RCC 7860 (cell line): ENCODE measurements at regions not wholly inside any gene's neighbourhood (a gene's known extent, or its start where the extent isn't known, plus 50 kb on each side); places are given as distances from the start of the nearest gene placed in this dataset.
"Not testable (repeated sequence)": the region's sequence is repeated elsewhere in the genome, so short reads cannot be mapped to it uniquely, and the experiment has no call there.

Experiments used
- DNase-seq: peaks from one replicate; pipeline ENCODE4 v3.0.0-alpha.2; 2015; ENCODE audit warnings: low spot score
- FAIRE-seq: peaks from 2 replicates; lab custom pipeline; 2012; peaks lifted over from hg19 to GRCh38; lab: Jason Lieb, UNC

- FAIRE-seq (no peak), DNase-seq (no peak)
These were observed 63.5 kb downstream of the SPATA31D1 start for GRCh38 chr9:82052081-82052480.

GRCh38 chr9:82054264-82055015, 65.9 kb downstream of the SPATA31D1 start:
- no peak for FAIRE-seq
- DNase-seq: no peak

GRCh38 chr9:82057805-82058204, 69.2 kb downstream of the SPATA31D1 start:
- FAIRE-seq: no peak

GRCh38 chr9:82061801-82062200, 73.2 kb downstream of the SPATA31D1 start:
- DNase-seq, FAIRE-seq: not testable (repeated sequence)

More at GRCh38 chr9:82057805-82058204, 69.2 kb downstream of the SPATA31D1 start:
- no peak for DNase-seq

DNA sequence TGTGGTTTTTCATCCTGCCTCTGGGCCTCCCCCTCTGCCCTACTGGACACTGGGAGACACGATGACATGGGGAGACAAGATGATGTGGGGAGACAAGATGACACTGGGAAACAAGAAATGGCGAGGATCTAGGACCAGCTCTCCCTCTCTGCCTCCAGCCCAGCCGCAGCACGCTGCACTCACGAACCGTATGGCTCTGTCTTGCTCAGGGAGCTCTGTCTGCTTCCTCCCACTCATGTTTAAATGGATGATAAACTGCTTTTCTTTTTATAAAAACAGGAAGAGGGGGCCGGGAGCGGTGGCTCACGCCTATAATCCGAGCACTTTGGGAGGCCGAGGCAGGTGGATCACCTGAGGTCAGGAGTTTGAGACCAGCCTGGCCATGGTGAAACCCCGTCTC, 73.7 kb downstream of the SPATA31D1 start:
- FAIRE-seq: no peak
- DNase-seq: no peak

GRCh38 chr9:82073551-82074543, 85.3 kb downstream of the SPATA31D1 start:
- no peak for DNase-seq
- FAIRE-seq: no peak

DNA sequence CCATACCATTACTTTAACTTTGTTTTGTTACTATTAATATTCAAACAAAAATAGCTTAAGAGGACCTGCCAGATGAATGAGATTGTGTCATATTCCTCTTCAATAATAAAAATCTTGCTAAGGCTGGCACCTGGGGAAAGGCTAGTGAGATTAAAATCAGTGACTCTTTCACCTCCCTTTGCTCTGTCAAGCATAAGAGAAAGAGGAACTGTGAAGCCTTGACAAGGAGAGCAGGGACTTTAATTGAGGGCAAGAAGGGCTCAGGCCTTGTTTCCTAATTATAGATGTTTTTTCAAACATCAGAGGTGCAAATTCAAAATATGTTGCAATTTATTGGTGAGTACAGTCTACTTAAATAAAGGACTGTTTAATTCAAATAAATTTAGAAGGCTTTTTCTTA, 91.7 kb downstream of the SPATA31D1 start:
- FAIRE-seq (no peak), DNase-seq (no peak)

GRCh38 chr9:82081496-82081895, 92.9 kb downstream of the SPATA31D1 start:
- FAIRE-seq: no peak
- no peak for DNase-seq

DNA sequence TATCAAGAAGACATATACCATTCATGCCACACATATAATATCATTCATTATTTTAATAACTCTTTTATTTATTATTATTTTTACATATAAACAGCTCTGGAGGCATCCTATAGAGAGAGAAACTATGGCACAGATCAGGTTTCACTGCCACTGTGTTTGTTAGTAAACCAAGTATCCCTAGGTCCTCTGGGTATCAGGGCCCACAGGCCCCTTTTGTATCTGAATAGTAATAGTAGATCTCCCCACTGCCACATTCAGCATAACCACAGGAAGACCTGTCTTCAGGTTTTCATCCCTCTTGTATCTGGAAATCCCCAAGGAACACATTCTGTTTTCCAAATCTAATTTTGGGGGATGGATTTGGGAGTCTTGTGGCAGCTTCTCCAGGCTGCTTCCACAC, 94.0 kb downstream of the SPATA31D1 start:
- DNase-seq (no peak), FAIRE-seq (no peak)

DNA sequence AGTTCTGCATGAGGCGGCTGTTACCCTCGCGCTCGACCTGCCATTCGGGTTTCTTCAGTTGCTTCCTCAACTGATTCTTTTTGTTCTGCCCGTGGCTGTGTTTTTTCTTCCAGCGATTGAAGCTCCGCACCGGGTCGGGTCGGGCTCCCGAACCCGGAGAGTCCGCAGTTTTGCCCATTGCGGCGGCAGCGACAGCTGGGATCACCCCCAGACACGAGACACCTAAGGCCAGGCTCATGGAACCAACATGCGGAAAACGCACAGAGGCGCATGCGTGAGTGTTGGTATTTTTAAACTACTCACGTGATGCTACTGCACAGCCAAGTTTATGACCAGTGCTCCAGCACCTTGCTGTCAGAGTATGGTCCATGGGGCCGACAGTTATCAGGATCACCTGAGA, 100.0 kb downstream of the SPATA31D1 start:
- DNase-seq: no peak
- FAIRE-seq: no peak

DNA sequence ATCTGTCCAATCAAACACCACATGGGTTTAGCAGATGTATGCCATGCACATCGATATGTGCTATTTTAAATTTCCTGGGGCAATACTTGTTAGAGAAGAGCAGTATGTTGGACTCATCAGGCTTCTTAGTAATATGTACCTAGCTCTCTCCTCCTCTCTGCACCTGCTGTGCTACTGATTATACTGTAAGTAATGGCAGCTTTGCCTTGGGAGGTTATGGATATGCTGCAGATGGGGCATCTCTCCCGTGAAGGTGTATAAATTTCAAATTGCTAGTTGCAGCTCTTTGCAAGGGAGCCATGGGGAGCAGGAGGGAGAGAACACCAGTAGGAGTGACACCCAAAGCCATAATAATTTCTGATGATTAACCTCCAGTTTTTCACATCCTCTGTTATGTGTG, 101.5 kb downstream of the SPATA31D1 start:
- no peak for FAIRE-seq

GRCh38 chr9:82091100-82091499, 102.5 kb downstream of the SPATA31D1 start:
- no peak for FAIRE-seq
- no peak for DNase-seq

More for the DNA sequence above, 101.5 kb downstream of the SPATA31D1 start:
- no peak for DNase-seq

GRCh38 chr9:82091610-82092009, 103.0 kb downstream of the SPATA31D1 start:
- no peak for DNase-seq
- no peak for FAIRE-seq

GRCh38 chr9:82101475-82101874, 112.9 kb downstream of the SPATA31D1 start:
- FAIRE-seq: no peak
- DNase-seq: no peak

GRCh38 chr9:82104252-82104651, 115.7 kb downstream of the SPATA31D1 start:
- DNase-seq: no peak
- FAIRE-seq: no peak

DNA sequence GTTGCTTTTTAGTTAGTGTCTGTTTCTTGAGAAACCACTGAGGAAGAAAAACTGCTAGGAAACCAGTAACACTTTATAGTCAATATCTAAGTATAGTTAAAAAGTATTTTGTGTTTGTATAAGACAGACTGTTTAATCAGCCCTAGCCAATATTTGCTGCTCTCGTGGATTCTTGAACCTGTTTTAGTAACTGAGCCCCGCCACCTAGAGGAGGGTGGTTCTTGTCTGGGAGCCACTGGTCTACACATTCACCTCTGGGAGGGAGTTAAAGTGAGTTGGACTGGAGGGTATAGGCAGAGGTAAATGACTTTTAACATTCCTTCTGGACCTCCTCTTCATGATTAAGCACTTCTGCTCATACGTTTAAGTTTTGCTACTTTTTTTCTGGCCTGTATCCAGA, 117.2 kb downstream of the SPATA31D1 start:
- DNase-seq (no peak), FAIRE-seq (no peak)

DNA sequence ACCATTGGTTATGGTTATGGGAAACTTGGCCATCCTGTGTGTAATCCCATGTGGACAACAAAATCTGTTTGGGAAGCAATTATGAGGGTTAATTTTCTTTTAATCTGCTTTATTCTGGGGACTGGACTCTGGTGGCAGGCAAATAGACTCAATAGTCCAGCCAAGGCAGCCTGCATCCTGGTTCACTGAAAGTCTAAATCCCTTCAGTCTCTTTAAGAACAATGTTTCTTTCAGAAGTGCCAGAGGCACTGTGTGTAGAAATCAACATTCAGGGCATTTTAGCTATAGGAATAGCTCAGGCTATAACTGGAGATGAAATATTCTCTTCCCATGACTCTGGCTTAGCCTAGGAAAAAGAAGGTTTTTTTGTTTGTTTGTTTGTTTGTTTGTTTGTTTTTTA, 118.0 kb downstream of the SPATA31D1 start:
- FAIRE-seq: no peak
- DNase-seq: no peak

GRCh38 chr9:82108474-82108873, 119.9 kb downstream of the SPATA31D1 start:
- DNase-seq: no peak
- no peak for FAIRE-seq

- no peak for DNase-seq
- FAIRE-seq: no peak
These were observed 120.4 kb downstream of the SPATA31D1 start for GRCh38 chr9:82108941-82109340.

DNA sequence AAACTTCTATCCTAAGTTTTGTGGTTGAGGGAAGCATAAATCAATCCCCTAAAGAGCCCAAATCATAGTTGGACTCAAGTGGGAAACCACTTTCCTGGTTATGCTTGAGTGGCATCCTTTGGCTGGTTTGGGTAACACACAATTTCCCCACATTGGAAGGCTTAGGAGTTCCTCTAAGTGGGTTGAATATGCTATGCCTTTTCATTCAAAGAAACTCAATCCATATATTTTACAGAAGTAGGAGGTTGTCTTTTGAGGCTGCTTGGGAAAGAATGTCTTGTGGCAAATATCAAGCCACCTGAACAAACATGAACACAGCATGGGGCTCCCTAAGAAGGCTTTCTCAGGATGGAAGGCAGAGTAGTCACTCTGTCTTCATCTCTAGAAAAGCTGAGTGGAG, 121.1 kb downstream of the SPATA31D1 start:
- DNase-seq (no peak), FAIRE-seq (peak; percentile 80)

GRCh38 chr9:82110881-82111280, 122.3 kb downstream of the SPATA31D1 start:
- FAIRE-seq: no peak

DNA sequence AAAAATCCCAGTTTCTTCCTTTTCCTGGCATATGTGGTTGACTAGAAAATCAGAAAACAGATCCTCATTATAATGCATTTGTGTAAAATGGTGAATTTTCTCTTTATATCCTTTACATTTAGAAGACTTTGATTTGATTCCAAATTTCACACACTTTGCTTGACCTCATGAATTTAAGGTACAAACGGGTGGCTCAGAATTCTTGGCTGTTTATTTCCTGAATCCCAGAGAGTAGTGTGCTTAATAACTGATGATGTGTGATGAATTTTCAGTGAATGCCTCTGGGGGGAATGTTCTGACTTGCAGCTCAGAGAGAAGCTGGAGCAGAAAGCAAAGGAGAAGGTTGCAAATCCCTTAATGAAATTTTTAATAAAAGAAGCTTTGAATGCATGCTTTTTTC, 126.8 kb downstream of the SPATA31D1 start:
- FAIRE-seq (no peak), DNase-seq (no peak)

More at GRCh38 chr9:82110881-82111280, 122.3 kb downstream of the SPATA31D1 start:
- no peak for DNase-seq
